ENCODE measurements at regions not wholly inside any gene's neighbourhood (a gene's known extent, or its start where the extent isn't known, plus 50 kb on each side); places are given as distances from the start of the nearest gene placed in this dataset.
"Not testable (repeated sequence)": the region's sequence is repeated elsewhere in the genome, so short reads cannot be mapped to it uniquely, and the experiment has no call there.

GRCh38 chr9:100698945-100699344 is 121.1 kb downstream of the CAVIN4 start:
- DNase-seq = no peak
- in situ Hi-C loops (cut with HindIII; ENCODE audit: low pct_ligation_motif_present, low pct_unique_long_range_greater_than_20kb, low sequenced_read_pairs) = no loop called here

- DNase-seq = no peak
- in situ Hi-C loops (cut with HindIII; ENCODE audit: low pct_ligation_motif_present, low pct_unique_long_range_greater_than_20kb, low sequenced_read_pairs) = no loop called here
These were observed 121.8 kb downstream of the CAVIN4 start for GRCh38 chr9:100699668-100700067.

- in situ Hi-C loops (cut with HindIII; ENCODE audit: low pct_ligation_motif_present, low pct_unique_long_range_greater_than_20kb, low sequenced_read_pairs) = no loop called here
- DNase-seq = peak; percentile 32
These were observed 122.9 kb downstream of the CAVIN4 start for GRCh38 chr9:100700689-100701318.

DNA sequence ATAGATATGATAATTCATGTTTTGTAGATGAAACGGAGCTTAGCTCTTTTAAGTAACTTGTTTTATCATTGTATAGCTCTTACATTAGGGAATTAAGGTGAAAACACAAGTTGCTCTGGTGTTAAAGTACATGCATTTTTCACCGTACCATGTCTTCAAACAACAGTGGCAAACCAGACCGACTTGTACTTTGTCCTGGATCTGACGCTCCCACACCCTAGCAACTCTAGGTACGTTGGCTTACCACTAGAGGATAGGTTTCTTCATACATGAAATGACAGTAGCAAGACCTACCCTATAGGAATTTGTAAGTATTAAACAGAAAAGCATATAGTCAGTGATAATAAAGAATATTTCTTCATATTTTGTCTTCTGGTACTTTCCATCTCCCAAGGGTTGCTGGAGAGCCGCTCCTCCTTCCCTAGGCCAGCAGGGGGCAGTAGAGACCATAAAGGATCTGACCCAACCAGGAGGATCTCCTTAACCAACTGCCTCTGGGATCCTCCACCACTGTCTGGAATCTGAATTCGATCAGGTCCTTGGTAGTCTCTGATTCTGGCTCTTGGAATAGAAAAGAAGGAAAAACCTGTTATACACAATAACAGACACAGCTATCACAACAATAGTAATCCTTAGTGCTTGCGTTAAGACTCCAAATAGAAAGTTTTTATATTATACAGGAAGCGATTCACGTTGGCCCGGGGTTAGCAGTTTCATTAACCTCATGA is 136.7 kb downstream of the CAVIN4 start:
- DNase-seq = peak; percentile 51
- in situ Hi-C loops (cut with HindIII; ENCODE audit: low pct_ligation_motif_present, low pct_unique_long_range_greater_than_20kb, low sequenced_read_pairs) = no loop called here

GRCh38 chr9:100715100-100715380 is 137.2 kb downstream of the CAVIN4 start:
- in situ Hi-C loops (cut with HindIII; ENCODE audit: low pct_ligation_motif_present, low pct_unique_long_range_greater_than_20kb, low sequenced_read_pairs) = no loop called here
- DNase-seq = no peak

DNA sequence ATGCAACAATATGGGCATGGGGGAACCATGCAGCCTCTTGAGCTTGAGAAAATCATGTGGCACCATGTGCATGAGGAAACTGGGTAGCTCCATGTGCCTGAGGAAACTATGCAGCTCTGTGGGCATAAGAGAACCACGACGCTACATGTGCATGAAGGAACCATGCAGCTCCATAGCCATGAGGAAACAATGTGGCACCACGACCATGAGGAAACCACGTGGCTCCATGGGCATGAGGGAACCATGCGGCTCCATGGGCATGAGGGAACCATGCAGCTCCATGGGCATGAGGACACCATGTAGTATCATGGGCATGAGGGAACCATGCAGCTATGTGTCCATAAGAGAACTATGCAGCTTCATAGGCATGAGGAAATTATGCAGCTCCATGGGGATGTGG is 140.8 kb downstream of the CAVIN4 start:
- DNase-seq = no peak
- in situ Hi-C loops (cut with HindIII; ENCODE audit: low pct_ligation_motif_present, low pct_unique_long_range_greater_than_20kb, low sequenced_read_pairs) = no loop called here

DNA sequence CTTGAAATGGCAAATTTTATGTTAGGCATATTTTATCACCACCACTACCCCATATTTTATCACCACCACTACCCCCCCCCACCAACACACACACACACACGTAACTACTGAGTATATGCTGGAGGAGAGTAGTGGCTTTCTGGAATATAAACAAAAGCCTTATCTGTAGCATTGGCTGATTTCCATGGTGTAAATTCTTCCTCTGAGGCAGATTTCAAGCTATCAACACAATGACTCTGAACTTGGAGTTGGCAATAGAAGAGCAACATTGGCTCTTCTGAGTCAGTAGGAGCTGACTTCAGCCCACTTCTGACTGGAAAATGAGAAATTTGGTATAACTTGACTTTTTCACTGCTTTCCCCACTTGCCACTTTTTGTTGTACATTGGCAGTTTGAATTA is 143.0 kb downstream of the CAVIN4 start:
- no peak for DNase-seq
- in situ Hi-C loops (cut with HindIII; ENCODE audit: low pct_ligation_motif_present, low pct_unique_long_range_greater_than_20kb, low sequenced_read_pairs) = no loop called here

- in situ Hi-C loops (cut with HindIII; ENCODE audit: low pct_ligation_motif_present, low pct_unique_long_range_greater_than_20kb, low sequenced_read_pairs) = no loop called here
- DNase-seq = no peak
These were observed 147.0 kb downstream of the CAVIN4 start for GRCh38 chr9:100724886-100725285.

- DNase-seq = no peak
- in situ Hi-C loops (cut with HindIII; ENCODE audit: low pct_ligation_motif_present, low pct_unique_long_range_greater_than_20kb, low sequenced_read_pairs) = no loop called here
These were observed 147.5 kb downstream of the CAVIN4 start for GRCh38 chr9:100725371-100725770.

GRCh38 chr9:100729336-100729895 is 151.5 kb downstream of the CAVIN4 start:
- DNase-seq = no peak
- in situ Hi-C loops (cut with HindIII; ENCODE audit: low pct_ligation_motif_present, low pct_unique_long_range_greater_than_20kb, low sequenced_read_pairs) = no loop called here

GRCh38 chr9:100730086-100730485 is 152.2 kb downstream of the CAVIN4 start:
- no peak for DNase-seq
- in situ Hi-C loops (cut with HindIII; ENCODE audit: low pct_ligation_motif_present, low pct_unique_long_range_greater_than_20kb, low sequenced_read_pairs) = no loop called here

DNA sequence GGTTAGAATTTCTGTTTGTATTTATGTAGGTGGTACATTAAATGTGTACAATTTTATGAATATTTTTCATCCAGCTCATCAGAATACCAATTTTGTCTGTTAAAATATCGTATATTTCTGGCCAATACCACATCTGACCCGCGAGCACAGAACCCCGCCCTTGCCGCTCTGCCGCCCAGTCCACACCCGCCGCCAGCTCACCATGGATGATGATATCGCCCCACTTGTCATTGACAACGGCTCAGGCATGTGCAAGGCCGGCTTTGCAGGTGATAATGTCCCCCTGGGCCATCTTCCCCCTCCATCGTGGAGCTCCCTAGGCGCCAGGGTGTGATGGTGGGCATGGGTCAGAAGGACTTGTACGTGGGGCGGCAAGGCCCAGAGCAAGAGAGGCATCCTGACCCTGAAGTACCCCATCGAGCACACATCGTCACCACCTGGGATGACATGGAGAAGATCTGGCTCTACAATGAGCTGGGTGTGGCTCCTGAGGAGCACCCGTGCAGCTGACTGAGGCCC is 153.2 kb downstream of the CAVIN4 start:
- in situ Hi-C loops (cut with HindIII; ENCODE audit: low pct_ligation_motif_present, low pct_unique_long_range_greater_than_20kb, low sequenced_read_pairs) = no loop called here
- no peak for DNase-seq

DNA sequence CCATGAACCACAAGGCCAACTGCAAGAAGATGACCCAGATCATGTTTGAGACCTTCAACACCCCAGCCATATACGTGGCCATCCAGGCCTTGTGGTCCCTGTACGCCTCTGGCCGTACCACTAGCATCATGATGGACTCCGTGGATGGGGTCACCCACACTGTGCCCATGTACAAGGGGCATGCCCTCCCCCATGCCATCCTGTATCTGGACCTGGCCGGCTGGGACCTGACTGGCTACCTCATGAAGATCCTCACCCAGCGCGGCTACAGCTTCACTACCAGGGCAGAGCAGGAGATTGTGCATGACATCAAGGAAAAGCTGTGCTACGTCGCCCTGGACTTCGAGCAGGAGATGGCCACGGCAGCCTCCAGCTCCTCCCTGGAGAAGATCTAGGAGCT is 153.7 kb downstream of the CAVIN4 start:
- DNase-seq = no peak
- in situ Hi-C loops (cut with HindIII; ENCODE audit: low pct_ligation_motif_present, low pct_unique_long_range_greater_than_20kb, low sequenced_read_pairs) = no loop called here

DNA sequence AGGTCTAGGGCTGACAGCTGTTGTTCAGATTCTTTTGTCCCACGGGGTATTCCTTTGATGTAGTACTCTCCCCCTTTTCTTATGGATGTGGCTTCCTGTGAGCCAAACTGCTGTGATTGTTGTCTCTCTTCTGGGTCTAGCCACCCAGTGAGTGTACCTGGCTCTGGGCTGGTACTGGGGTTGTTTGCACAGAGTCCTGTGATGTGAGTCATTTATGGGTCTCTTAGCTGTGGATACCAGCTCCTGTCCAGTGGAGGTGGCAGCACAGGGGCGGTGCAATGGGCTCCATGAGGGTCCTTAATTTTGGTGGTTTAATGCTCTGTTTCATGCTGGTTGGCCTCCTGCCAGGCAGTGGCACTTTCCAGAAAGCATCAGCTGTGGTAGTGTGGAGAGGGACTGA is 161.3 kb downstream of the CAVIN4 start:
- no peak for DNase-seq
- in situ Hi-C loops (cut with HindIII; ENCODE audit: low pct_ligation_motif_present, low pct_unique_long_range_greater_than_20kb, low sequenced_read_pairs) = no loop called here

GRCh38 chr9:100739666-100740065 is 161.8 kb downstream of the CAVIN4 start:
- no peak for DNase-seq
- in situ Hi-C loops (cut with HindIII; ENCODE audit: low pct_ligation_motif_present, low pct_unique_long_range_greater_than_20kb, low sequenced_read_pairs) = no loop called here

DNA sequence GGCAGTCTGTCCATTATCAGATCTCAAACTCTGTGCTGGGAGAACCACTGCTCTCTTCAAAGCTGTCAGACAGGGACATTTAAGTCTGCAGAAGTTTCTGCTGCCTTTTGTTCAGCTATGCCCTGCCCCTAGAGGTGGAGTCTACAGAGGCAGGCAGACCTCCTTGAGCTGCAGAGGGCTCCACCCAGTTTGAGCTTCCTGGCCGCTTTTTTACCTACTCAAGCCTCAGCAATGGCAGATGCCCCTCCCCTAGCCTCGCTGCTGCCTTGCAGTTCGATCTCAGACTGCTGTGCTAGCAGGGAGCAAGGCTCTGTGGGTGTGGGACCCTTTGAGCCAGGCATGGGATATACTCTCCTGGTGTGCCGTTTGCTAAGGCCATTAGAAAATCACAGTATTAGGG is 171.1 kb downstream of the CAVIN4 start:
- in situ Hi-C loops (cut with HindIII; ENCODE audit: low pct_ligation_motif_present, low pct_unique_long_range_greater_than_20kb, low sequenced_read_pairs); DNase-seq: not testable (repeated sequence)

- DNase-seq = no peak
- in situ Hi-C loops (cut with HindIII; ENCODE audit: low pct_ligation_motif_present, low pct_unique_long_range_greater_than_20kb, low sequenced_read_pairs) = no loop called here
These were observed 178.3 kb downstream of the CAVIN4 start for GRCh38 chr9:100756217-100756616.

DNA sequence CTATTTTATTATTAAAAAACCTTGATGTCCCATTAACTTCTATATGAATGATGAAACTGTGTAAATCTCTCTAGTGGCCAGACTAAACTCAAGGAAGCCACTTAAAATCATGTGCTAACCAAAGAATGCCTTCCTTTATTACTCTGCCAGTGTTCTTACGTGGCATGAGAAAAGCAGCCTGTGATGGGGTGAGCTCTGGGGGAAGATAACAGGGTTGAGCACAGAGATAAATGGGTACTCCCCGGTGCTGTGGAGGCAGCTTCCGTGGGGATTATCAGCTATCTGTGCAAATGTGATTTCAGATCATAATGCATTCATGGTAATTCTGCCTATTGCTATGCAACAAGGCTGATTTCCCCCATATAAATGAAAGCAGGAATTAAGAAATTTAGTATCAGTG is 181.3 kb downstream of the CAVIN4 start:
- in situ Hi-C loops (cut with HindIII; ENCODE audit: low pct_ligation_motif_present, low pct_unique_long_range_greater_than_20kb, low sequenced_read_pairs) = no loop called here
- no peak for DNase-seq

DNA sequence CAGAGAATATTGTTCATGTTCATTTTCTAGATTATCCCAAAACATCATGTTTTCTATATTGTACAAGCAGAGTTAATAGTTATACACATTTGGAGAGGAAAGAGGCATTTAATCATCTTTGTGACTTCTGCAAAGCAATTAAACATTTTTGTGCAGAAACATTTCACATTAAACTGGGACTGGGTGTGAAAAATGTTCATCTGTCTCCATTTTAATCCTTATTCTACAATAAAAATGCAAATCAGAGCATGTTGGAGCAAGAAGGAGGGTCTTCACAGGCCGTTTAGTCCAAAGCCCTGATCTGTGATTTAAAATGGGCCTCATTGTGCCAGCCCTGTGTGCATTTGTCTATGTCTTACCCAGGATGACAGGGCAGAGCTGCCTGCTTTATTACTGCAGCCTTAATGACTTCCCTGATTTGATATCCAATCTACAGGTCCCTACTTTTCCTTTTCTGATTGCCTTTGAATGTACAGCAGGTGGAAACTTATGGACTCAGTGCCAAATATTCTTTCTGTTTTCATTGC is 183.5 kb downstream of the CAVIN4 start:
- in situ Hi-C loops (cut with HindIII; ENCODE audit: low pct_ligation_motif_present, low pct_unique_long_range_greater_than_20kb, low sequenced_read_pairs) = no loop called here
- no peak for DNase-seq

GRCh38 chr9:100774326-100774725 is 196.4 kb downstream of the CAVIN4 start:
- in situ Hi-C loops (cut with HindIII; ENCODE audit: low pct_ligation_motif_present, low pct_unique_long_range_greater_than_20kb, low sequenced_read_pairs) = no loop called here

More at GRCh38 chr9:100774326-100774725, 196.4 kb downstream of the CAVIN4 start:
- DNase-seq = no peak
